GM11168 (cell line): ENCODE measurements at regions not wholly inside any gene's neighbourhood (a gene's known extent, or its start where the extent isn't known, plus 50 kb on each side); places are given as distances from the start of the nearest gene placed in this dataset.

Experiments used
- in situ Hi-C: fragments of 300-500 bp; cut with MboI; formaldehyde crosslinking; loops from one replicate; pipeline ENCODE4 v1.12.0; 2022; ENCODE audit warnings: low sequenced_read_pairs; ENCODE audit not compliant: unreplicated experiment

- in situ Hi-C loops: loop anchor here (25.0 kb wide), 1 partner anchor 762 kb away; no protein-coding TSS in a partner anchor
Observed at GRCh38 chr20:24150406-24150805, 161.8 kb upstream of the GGTLC1 start.

- in situ Hi-C loops: loop anchor here (25.0 kb wide), 1 partner anchor 762 kb away; no protein-coding TSS in a partner anchor
Observed at GRCh38 chr20:24149881-24150307, 161.3 kb upstream of the GGTLC1 start.

- in situ Hi-C loops: no loop called here
Observed at GRCh38 chr20:24149175-24149574, 160.6 kb upstream of the GGTLC1 start.

GRCh38 chr20:24148372-24148771, 159.8 kb upstream of the GGTLC1 start:
- in situ Hi-C loops: no loop called here

GRCh38 chr20:24147961-24148360, 159.4 kb upstream of the GGTLC1 start:
- in situ Hi-C loops: no loop called here

GRCh38 chr20:24147479-24147878, 158.9 kb upstream of the GGTLC1 start:
- in situ Hi-C loops: no loop called here

- in situ Hi-C loops: no loop called here
Observed at GRCh38 chr20:24146231-24146634, 157.7 kb upstream of the GGTLC1 start.

GRCh38 chr20:24144371-24144770, 155.8 kb upstream of the GGTLC1 start:
- in situ Hi-C loops: no loop called here

DNA sequence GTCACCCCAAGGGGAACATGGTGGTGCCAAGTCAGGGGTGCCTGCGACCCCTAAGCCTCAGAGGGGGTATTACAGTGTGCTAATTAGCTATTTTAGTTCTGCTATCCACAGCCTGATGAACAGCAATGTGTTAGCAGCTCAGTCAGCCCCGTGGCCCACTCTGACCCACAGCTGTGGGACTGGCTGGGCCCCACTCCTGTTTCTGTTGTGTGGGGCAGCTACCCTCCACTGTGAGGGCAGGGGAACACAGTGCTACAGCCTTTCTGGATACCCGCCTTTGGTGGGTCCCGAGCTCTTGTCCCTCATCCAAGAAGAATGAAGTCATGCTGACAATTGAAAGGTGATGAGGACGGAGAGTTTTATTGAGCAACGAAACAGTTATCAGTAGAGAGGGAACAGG, 152.5 kb upstream of the GGTLC1 start:
- in situ Hi-C loops: no loop called here

GRCh38 chr20:24139846-24140245, 151.3 kb upstream of the GGTLC1 start:
- in situ Hi-C loops: no loop called here

GRCh38 chr20:24138951-24139350, 150.4 kb upstream of the GGTLC1 start:
- in situ Hi-C loops: no loop called here

DNA sequence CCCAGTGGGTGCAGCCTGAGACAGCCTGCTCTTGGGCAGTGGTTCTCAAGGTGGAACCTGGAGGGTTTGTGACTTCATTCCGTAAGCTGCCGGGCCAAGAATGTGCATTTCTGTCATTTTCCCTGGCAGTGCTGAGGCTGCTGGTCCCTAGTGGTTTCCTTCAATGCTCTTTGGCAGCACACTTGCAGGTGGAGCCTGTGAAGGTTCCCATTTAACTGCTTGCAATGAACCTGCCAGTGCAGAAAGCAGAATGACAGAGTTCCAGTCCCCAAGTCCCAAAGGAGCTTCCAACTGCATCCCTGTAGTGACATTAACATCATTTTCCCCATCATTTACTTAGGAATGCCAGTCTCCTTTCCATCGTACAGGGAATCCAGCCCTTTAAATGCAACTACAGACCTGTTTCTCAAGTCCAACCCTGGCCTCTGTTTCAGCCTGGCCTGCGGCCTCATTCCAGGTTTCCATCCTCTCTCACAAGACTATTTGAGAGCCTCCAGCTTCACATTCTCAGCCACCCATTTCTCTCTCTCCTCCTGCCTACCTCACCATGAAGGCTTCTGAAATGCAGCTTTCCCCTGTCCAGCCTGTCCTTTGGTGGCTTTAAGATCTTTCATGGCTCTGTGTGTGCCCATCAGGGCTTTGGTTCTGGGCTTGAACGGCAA, 149.7 kb upstream of the GGTLC1 start:
- in situ Hi-C loops: no loop called here

DNA sequence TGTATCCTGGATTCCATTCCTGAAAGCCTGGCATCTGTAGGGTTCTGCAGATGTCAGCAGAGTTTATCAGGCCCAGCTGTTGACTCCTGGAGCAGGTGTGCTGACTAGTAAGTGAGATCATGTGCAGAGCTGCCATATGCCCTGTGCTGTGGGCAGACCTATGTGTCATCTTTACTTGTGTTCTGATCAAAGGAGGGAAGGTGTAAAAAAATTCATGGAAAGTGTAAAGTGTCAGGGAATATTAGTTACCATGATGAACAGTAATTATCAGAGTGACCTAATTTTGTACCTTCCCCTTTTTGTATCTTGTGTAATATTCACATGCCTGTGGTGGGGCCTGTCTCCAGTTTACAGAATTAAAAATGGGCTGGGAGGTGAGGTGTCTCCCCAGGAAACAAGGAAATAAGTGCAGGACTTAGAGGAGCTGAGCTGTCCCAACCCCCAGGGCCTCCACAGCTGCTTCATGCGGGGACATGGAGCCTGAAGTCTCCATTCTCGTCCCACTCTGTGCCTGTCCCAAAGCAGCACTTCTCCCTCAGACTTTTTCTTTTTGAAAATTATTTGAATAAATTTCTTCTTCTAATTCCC, 148.2 kb upstream of the GGTLC1 start:
- in situ Hi-C loops: no loop called here

DNA sequence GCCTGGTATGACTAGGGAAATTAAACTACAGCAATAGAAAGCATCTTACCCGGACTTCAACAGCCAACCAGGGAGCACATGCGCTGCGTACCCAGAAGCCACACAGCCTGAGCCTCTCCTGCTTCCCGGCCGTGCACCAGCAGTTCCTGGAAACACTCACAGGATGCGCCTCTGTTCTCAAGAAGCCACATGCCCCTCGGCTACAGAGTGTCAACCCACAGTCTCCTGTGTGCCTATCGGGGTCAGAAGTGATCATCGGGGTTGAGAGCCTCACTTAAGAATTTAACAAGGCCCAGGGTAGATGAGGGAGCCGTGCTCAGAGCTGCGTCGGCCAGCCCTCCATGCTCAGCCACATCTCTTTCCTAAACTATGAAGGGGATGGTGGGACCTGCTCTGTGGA, 147.2 kb upstream of the GGTLC1 start:
- in situ Hi-C loops: no loop called here

DNA sequence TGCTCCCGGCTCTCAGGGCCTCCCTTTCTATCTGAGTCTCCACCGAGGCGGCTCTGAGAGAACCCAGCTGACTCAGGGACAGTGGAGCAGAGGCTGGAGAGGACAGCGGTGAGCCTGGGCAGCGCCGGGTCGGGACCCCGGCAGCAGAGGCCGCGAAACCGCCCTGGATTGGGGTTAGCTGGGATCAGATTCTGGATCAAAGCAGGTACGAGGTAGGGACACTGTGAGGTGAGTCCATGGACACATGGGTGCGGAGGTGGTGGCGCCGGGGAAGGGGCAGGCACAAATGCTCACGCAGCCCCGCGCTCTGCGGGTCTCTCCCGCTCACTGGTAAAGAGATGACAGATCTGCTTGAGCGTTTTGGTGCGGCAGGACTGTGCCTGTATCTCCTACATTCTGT, 146.4 kb upstream of the GGTLC1 start:
- in situ Hi-C loops: no loop called here

DNA sequence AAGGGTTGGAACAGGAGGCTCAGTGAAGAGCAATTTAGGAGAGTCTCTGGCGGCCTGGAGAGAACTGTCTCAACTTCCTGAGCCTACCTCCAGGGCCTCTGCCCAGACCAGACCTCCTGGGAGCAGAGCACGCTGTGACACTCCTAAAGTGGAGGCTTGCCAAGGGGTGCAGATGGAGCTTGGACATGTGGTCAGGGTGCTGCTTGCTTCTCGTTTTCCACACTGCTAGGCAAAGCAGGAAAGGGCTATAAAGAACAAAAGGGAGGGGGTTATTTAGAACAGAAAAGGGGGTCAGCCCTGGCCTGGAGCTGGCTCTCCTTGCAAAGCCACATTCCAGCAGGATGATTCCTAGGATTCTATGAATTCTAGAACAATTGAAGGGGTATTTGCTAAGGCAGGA, 145.7 kb upstream of the GGTLC1 start:
- in situ Hi-C loops: no loop called here

DNA sequence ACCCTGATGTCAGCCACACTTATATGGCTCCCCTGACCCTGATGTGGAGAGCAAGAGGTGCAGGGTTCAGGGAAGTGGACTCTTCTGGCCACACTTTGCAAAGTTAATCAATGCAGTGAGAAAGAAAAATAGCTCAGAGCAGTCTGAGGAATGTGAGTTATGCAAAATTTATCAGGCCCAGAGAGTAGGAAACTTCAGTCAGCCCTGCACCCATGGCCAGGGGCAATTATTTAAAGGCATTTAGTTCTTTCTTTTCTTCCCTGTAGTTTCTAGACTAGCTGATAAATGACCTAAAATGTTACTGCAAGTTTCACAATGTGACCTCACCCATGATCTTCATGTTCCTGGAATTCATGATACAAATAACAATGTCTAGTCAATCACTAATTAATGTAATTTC, 143.7 kb upstream of the GGTLC1 start:
- in situ Hi-C loops: no loop called here

DNA sequence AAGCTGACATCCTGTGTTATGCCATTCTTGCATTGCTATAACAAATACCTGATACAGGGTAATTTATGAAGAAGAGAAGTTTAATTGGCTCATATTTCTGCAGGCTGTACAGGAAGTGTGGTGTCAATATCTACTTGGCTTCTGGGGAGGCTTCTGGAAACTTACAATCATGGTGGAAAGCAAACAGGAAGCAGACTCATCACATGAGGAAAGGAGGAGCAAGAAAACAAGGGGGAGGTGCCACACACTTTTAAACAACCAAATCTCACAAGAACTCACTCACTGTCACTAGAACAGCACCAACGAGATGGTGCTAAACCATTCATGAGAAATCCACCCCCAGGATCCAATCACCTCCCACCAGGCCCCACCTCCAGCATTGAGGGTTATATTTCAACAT, 143.1 kb upstream of the GGTLC1 start:
- in situ Hi-C loops: no loop called here

DNA sequence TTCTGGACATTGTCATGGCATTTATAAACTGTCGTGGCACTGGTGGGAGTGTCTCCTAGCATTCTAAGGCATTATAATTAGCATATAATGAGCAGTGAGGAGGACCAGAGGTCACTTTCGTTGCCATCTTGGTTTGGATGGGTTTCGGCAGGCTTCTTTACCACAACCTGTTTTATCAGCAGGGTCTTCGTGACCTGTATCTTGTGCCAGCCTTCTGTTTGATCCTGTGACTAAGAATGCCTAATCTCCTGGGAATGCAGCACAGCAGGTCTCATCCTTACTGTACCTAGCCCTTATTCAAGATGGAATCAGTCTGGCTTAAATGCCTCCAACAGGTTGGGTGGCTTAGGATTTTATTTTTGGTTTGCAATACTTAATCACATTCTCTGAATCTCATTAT, 142.7 kb upstream of the GGTLC1 start:
- in situ Hi-C loops: no loop called here

DNA sequence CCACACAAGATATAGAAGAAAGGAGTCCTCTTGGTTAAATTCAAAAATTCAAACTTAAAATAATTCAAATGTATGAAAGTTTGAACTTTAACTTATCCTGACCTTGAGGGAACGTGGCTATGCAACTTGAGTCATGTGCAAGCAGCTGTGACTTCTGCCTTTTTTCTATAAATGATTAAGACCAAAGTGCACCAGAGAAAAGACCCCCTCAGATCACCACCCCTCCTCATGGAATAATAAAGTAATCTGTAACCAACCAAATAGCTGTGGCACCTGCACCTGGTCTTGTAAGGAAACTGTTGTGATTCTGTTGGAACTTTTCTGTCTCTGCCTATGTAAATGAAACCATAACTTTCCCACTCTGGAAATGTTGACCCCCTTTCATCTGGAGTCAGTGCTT, 141.1 kb upstream of the GGTLC1 start:
- in situ Hi-C loops: no loop called here

DNA sequence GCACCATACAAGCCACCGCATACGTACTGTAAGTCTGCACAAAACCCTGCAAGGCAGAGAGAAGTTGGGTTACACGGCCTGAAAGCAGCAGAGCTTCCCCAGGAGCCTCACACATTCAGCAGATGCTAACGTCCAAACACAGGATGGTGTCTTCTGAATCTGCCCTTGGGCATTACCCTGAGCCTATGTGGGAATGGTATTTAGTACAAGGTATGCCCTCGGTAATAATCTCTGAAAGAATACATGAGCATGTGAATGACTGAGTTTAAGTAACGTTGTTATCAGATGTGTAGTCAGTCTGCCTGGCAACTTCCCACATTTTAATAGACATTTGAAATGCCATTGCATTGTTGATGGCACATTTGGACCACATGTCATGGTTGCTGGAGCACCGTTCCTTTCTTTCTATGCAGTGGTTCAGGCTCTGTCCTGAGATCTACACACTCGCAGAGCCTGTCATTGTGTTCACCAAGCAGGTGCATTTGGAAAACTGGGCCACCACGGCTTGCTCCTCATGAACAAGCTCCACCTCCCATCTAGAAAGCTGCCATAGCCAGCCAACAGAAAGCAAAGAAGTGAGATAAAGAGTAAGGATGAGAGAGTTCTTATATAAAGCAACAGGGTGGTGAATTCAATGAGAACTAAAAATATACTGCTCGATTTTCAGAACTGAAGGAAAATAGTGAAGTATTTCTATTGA, 136.5 kb upstream of the GGTLC1 start:
- in situ Hi-C loops: no loop called here

DNA sequence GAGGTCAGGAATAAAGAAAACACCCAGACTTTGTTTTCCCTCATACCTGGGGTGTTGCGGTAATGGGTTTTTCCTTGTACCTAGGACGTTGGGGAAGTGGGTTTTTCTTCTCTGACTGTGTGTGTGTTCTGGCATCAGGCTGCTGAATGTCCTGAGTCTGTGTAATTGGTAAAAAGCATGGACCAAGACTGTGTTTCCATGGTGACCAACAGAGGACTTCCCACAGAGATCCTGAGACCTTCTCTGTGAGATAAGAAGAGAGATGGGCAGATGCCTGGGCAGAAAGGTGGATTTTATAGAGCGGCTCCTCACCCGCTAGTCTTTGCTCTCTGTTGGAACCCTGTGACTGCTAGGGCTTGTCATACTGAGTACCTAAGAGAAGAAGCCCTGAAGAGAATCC, 135.4 kb upstream of the GGTLC1 start:
- in situ Hi-C loops: no loop called here
